Fibroblast of lung (primary cell): ENCODE measurements at regions not wholly inside any gene's neighbourhood (a gene's known extent, or its start where the extent isn't known, plus 50 kb on each side); places are given as distances from the start of the nearest gene placed in this dataset.

Experiments
- DNase-seq, 2 donors: peaks; one replicate each; pipeline versions ENCODE4 v3.0.0 to v3.0.0-alpha.2; 2010; ENCODE audit warnings: low read depth in 2 of 2
- H2AFZ ChIP-seq: 2 replicates; pipeline ENCODE4 v1.5.1; 2012; ENCODE audit warnings: low read length, control low read depth, inconsistent platforms
- H3K27ac ChIP-seq: 2 replicates; pipeline ENCODE4 v1.5.1; 2011; ENCODE audit warnings: low read length, control low read depth; ENCODE audit not compliant: insufficient read depth
- H3K27me3 ChIP-seq: 2 replicates; pipeline ENCODE4 v1.5.1; 2011; ENCODE audit warnings: mild to moderate bottlenecking, low read length; ENCODE audit not compliant: control insufficient read depth, insufficient read depth
- H3K36me3 ChIP-seq: 2 replicates; pipeline ENCODE4 v1.5.1; 2011; ENCODE audit warnings: low read length; ENCODE audit not compliant: control insufficient read depth, insufficient read depth
- H3K4me1 ChIP-seq: 2 replicates; pipeline ENCODE4 v1.5.1; 2011; ENCODE audit warnings: low read length; ENCODE audit not compliant: control insufficient read depth, insufficient read depth; ENCODE audit errors: extremely low read depth
- H3K4me2 ChIP-seq: 2 replicates; pipeline ENCODE4 v1.5.1; 2011; ENCODE audit warnings: low read length, control low read depth; ENCODE audit not compliant: insufficient read depth; ENCODE audit errors: extremely low read depth
- H3K4me3 ChIP-seq, 4 experiments: fragments of 200-600 bp in 1 of 4; sonication (generic) in 1 of 4; replicated peaks in 1 of 4; 2 replicates each; pipeline ENCODE4 v1.5.1; 2011 to 2016; ENCODE audit warnings: low read length in 4 of 4, low read depth in 3 of 4, mild to moderate bottlenecking in 3 of 4, control low read depth in 2 of 4, inconsistent platforms in 1 of 4, mixed read lengths in 1 of 4; ENCODE audit not compliant: insufficient read depth in 1 of 4; ENCODE audit errors: control extremely low read depth in 1 of 4
- H3K79me2 ChIP-seq: 2 replicates; pipeline ENCODE4 v1.5.1; 2012; ENCODE audit warnings: mild to moderate bottlenecking, low read length, inconsistent platforms; ENCODE audit not compliant: control insufficient read depth, insufficient read depth
- H3K9ac ChIP-seq: 2 replicates; pipeline ENCODE4 v1.5.1; 2011; ENCODE audit warnings: mild to moderate bottlenecking, low read length, control low read depth; ENCODE audit not compliant: insufficient read depth
- H3K9me3 ChIP-seq: 2 replicates; pipeline ENCODE4 v1.5.1; 2012; ENCODE audit warnings: low read depth, low read length; ENCODE audit not compliant: control insufficient read depth, insufficient read depth
- H4K20me1 ChIP-seq: 2 replicates; pipeline ENCODE4 v1.5.1; 2011; ENCODE audit warnings: low read length; ENCODE audit not compliant: control insufficient read depth, insufficient read depth; ENCODE audit errors: extremely low read depth
- CTCF ChIP-seq, 2 donors: IDR thresholded peaks in 1 of 2; conservative IDR thresholded peaks in 1 of 2; 1 replicate in 1 of 2; 2 replicates in 1 of 2; pipeline ENCODE4 v1.5.1; 2011 to 2012; ENCODE audit warnings: low read length in 2 of 2, control low read depth in 1 of 2, inconsistent platforms in 1 of 2, low read depth in 1 of 2, mild to moderate bottlenecking in 1 of 2
- EZH2 ChIP-seq: IDR thresholded peaks from 2 replicates; pipeline ENCODE4 v1.5.1; 2012; ENCODE audit warnings: low read length, control low read depth, mild to moderate bottlenecking; ENCODE audit errors: missing control alignments

- DNase-seq = no peak
- Histone ChIP-seq H3K9ac (no peak overlapping the region), H3K4me3 (no peak overlapping the region), H3K4me1 (no peaks in the 10 kb centered on the region), H3K27ac (no peak overlapping the region), H3K4me2 (no peak overlapping the region), H3K79me2 (no peaks in the 10 kb centered on the region), H2AFZ (no peak overlapping the region), H3K9me3 (no peaks in the 10 kb centered on the region), H4K20me1 (no peaks in the 10 kb centered on the region), H3K27me3 (no peaks in the 10 kb centered on the region), H3K36me3 (no peaks in the 10 kb centered on the region)
- TF ChIP-seq EZH2 (no peak), CTCF (conservative IDR thresholded peaks at IDR 0.05 in 1 of 2, IDR thresholded peaks at IDR 0.05 in 1 of 2; ENCODE audit: low read depth in 1 of 2, low read length in 2 of 2) (no peak)
Measured at GRCh38 chr15:61390138-61390537, 161.0 kb upstream of the RORA start.

DNA sequence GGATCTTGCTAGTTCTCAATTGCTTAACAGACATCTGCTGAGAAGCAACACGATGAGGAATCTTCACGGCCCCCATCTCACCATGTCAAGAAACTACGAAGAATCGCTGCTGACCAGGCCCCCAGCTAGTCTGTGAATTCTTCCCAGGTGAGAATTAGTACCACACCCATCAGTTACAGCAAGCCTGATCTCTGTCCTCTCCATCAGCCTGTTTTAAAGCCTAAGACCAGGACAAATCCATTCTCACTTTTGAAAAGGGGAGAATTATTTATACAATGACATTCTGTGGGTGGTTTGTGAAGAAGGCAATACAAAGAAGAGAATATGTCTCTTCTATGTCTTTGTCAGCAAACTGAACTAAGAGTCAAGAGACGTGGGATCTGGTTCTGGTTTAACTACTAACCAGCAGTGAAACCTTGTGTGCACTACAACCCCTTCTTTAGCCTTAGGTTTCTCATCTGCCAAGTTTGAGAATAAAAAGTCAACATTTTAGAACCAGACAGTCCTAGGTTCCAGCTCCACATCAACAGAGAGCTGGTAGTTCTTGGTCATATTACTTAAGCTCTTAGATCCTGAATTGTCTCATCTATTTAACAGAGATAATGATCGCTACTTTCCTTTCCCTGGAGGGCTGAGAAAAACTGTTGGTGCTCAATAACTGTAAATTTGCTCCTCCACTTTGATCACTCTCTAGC lies 160.4 kb upstream of the RORA start:
- no peak overlapping the region for H3K4me3 ChIP-seq
- no peak for DNase-seq
- no peaks in the 10 kb centered on the region for H3K4me1 ChIP-seq
- TF ChIP-seq CTCF (conservative IDR thresholded peaks at IDR 0.05 in 1 of 2, IDR thresholded peaks at IDR 0.05 in 1 of 2; ENCODE audit: low read depth in 1 of 2, low read length in 2 of 2) (no peak), EZH2 (no peak)
- no peaks in the 10 kb centered on the region for H4K20me1 ChIP-seq
- H3K27me3 ChIP-seq = no peaks in the 10 kb centered on the region
- no peak overlapping the region for H3K27ac ChIP-seq
- no peaks in the 10 kb centered on the region for H3K36me3 ChIP-seq
- no peaks in the 10 kb centered on the region for H3K9me3 ChIP-seq
- H3K4me2 ChIP-seq = no peak overlapping the region
- H3K9ac ChIP-seq = no peak overlapping the region
- H3K79me2 ChIP-seq = no peaks in the 10 kb centered on the region
- H2AFZ ChIP-seq = no peak overlapping the region

DNA sequence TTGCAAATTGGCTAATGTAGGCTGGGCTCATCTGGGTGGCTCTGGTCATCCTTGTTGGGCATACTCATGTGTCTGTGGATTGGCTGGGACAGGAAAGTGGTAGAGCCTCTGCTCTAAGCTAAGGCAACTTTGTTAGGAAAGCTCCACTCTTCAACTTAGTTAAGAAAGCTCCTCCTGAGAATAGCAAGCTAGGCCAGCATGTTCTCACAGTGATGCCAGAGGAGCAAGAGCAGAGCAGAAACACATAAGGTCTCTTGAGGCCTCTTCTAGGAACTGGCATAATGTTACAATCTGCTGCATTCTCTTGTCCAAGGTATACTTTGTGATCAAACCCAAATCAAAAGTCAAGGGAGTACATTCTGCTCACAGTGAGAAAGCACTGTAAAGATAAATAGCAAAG lies 158.6 kb upstream of the RORA start:
- Histone ChIP-seq H3K79me2 (no peaks in the 10 kb centered on the region), H2AFZ (no peak overlapping the region), H3K4me2 (no peak overlapping the region), H3K9ac (no peak overlapping the region), H3K27ac (no peak overlapping the region), H3K36me3 (no peaks in the 10 kb centered on the region), H3K4me1 (no peaks in the 10 kb centered on the region), H4K20me1 (no peaks in the 10 kb centered on the region), H3K9me3 (no peaks in the 10 kb centered on the region), H3K27me3 (no peaks in the 10 kb centered on the region), H3K4me3 (no peak overlapping the region)
- no peak for TF ChIP-seq CTCF (conservative IDR thresholded peaks at IDR 0.05 in 1 of 2, IDR thresholded peaks at IDR 0.05 in 1 of 2; ENCODE audit: low read depth in 1 of 2, low read length in 2 of 2)
- no peak for TF ChIP-seq EZH2
- DNase-seq = no peak
